ENCODE measurements at regions not wholly inside any gene's neighbourhood (a gene's known extent, or its start where the extent isn't known, plus 50 kb on each side); places are given as distances from the start of the nearest gene placed in this dataset.

GRCh38 chr7:155224116-155224811 lies 73.4 kb upstream of the INSIG1 start:
- DNase-seq (no peak), ATAC-seq (no peak)

GRCh38 chr7:155225095-155225494 lies 72.6 kb upstream of the INSIG1 start:
- ATAC-seq (no peak), DNase-seq (no peak)
- no peaks in the 10 kb centered on the region for H3K9me3 ChIP-seq
- H3K36me3 ChIP-seq (ENCODE audit: low read depth), result no peaks in the 10 kb centered on the region
- H3K4me1 ChIP-seq (ENCODE audit: low read depth), result no peaks in the 10 kb centered on the region
- intact Hi-C loops (cut with DNase I, micrococcal nuclease), result no loop called here
- no peak overlapping the region for H3K4me3 ChIP-seq
- TF ChIP-seq CTCF (IDR thresholded peaks at IDR 0.05), result no peak

More at GRCh38 chr7:155224116-155224811, 73.4 kb upstream of the INSIG1 start:
- no peak overlapping the region for H3K4me3 ChIP-seq
- H3K4me1 ChIP-seq (ENCODE audit: low read depth), result no peaks in the 10 kb centered on the region
- intact Hi-C loops (cut with DNase I, micrococcal nuclease), result no loop called here
- TF ChIP-seq CTCF (IDR thresholded peaks at IDR 0.05), result no peak
- no peaks in the 10 kb centered on the region for H3K36me3 ChIP-seq (ENCODE audit: low read depth)
- H3K9me3 ChIP-seq, result no peaks in the 10 kb centered on the region

- intact Hi-C loops (cut with DNase I, micrococcal nuclease), result no loop called here
- DNase-seq (no peak), ATAC-seq (no peak)
Measured at GRCh38 chr7:155225516-155225915, 72.2 kb upstream of the INSIG1 start.

GRCh38 chr7:155226261-155227003 lies 71.2 kb upstream of the INSIG1 start:
- ATAC-seq, result no peak
- intact Hi-C loops (cut with DNase I, micrococcal nuclease), result no loop called here

More at GRCh38 chr7:155225516-155225915, 72.2 kb upstream of the INSIG1 start:
- H3K36me3 ChIP-seq (ENCODE audit: low read depth), result no peaks in the 10 kb centered on the region
- H3K4me3 ChIP-seq, result no peak overlapping the region
- H3K4me1 ChIP-seq (ENCODE audit: low read depth), result no peaks in the 10 kb centered on the region
- no peak for TF ChIP-seq CTCF (IDR thresholded peaks at IDR 0.05)
- no peaks in the 10 kb centered on the region for H3K9me3 ChIP-seq

More at GRCh38 chr7:155226261-155227003, 71.2 kb upstream of the INSIG1 start:
- Histone ChIP-seq H3K4me3 (no peak overlapping the region), H3K36me3 (ENCODE audit: low read depth) (no peaks in the 10 kb centered on the region), H3K4me1 (ENCODE audit: low read depth) (no peaks in the 10 kb centered on the region), H3K9me3 (no peaks in the 10 kb centered on the region)
- no peak for TF ChIP-seq CTCF (IDR thresholded peaks at IDR 0.05)
- no peak for DNase-seq
